ENCODE measurements at regions not wholly inside any gene's neighbourhood (a gene's known extent, or its start where the extent isn't known, plus 50 kb on each side); places are given as distances from the start of the nearest gene placed in this dataset.
"Not testable (repeated sequence)": the region's sequence is repeated elsewhere in the genome, so short reads cannot be mapped to it uniquely, and the experiment has no call there.

- no peak for DNase-seq (ENCODE audit: low read depth in 3 of 3)
Measured at GRCh38 chr5:58201922-58202648, 257.8 kb downstream of the PLK2 start.

- no peak for DNase-seq (ENCODE audit: low read depth in 3 of 3)
Measured at GRCh38 chr5:58200451-58200850, 259.4 kb downstream of the PLK2 start.

- DNase-seq (ENCODE audit: low read depth in 3 of 3), result no peak
Measured at GRCh38 chr5:58199087-58199486, 260.8 kb downstream of the PLK2 start.

- DNase-seq (ENCODE audit: low read depth in 3 of 3), result no peak
Measured at GRCh38 chr5:58198330-58198729, 261.6 kb downstream of the PLK2 start.

- DNase-seq (ENCODE audit: low read depth in 3 of 3), result no peak
Measured at GRCh38 chr5:58197875-58198274, 262.0 kb downstream of the PLK2 start.

GRCh38 chr5:58191443-58191842 lies 268.4 kb downstream of the PLK2 start:
- DNase-seq (ENCODE audit: low read depth in 3 of 3), result no peak

- DNase-seq (ENCODE audit: low read depth in 3 of 3), result no peak
Measured at GRCh38 chr5:58188262-58188651, 271.6 kb downstream of the PLK2 start.

GRCh38 chr5:58187432-58188261 lies 272.2 kb downstream of the PLK2 start:
- DNase-seq (ENCODE audit: low read depth in 3 of 3), result no peak

- DNase-seq (ENCODE audit: low read depth in 3 of 3), result no peak
Measured at GRCh38 chr5:58185801-58186200, 274.1 kb downstream of the PLK2 start.

- no peak for DNase-seq (ENCODE audit: low read depth in 3 of 3)
Measured at GRCh38 chr5:58185397-58185796, 274.5 kb downstream of the PLK2 start.

GRCh38 chr5:58184910-58185309 lies 275.0 kb downstream of the PLK2 start:
- DNase-seq (ENCODE audit: low read depth in 3 of 3), result no peak

- no peak for DNase-seq (ENCODE audit: low read depth in 3 of 3)
Measured at GRCh38 chr5:58183786-58184085, 276.1 kb downstream of the PLK2 start.

- no peak for DNase-seq (ENCODE audit: low read depth in 3 of 3)
Measured at GRCh38 chr5:58183078-58183785, 276.7 kb downstream of the PLK2 start.

GRCh38 chr5:58182287-58182841 lies 277.5 kb downstream of the PLK2 start:
- no peak for DNase-seq (ENCODE audit: low read depth in 3 of 3)

GRCh38 chr5:58181578-58182286 lies 278.2 kb downstream of the PLK2 start:
- DNase-seq (ENCODE audit: low read depth in 3 of 3), result no peak

- no peak for DNase-seq (ENCODE audit: low read depth in 3 of 3)
Measured at GRCh38 chr5:58172946-58173345, 286.9 kb downstream of the PLK2 start.

GRCh38 chr5:58165152-58165551 lies 294.7 kb downstream of the PLK2 start:
- no peak for DNase-seq (ENCODE audit: low read depth in 3 of 3)

GRCh38 chr5:58161889-58162288 lies 298.0 kb downstream of the PLK2 start:
- not testable (repeated sequence) for DNase-seq (ENCODE audit: low read depth in 3 of 3)

- no peak for DNase-seq (ENCODE audit: low read depth in 3 of 3)
Measured at GRCh38 chr5:58156973-58157701, 302.7 kb downstream of the PLK2 start.

GRCh38 chr5:58156361-58156760 lies 303.5 kb downstream of the PLK2 start:
- no peak for DNase-seq (ENCODE audit: low read depth in 3 of 3)

GRCh38 chr5:58153255-58153654 lies 306.6 kb downstream of the PLK2 start:
- DNase-seq (ENCODE audit: low read depth in 3 of 3), result no peak
